Spleen (tissue), 7 donors: ENCODE measurements at regions not wholly inside any gene's neighbourhood (a gene's known extent, or its start where the extent isn't known, plus 50 kb on each side); places are given as distances from the start of the nearest gene placed in this dataset.

ENCODE experiments used
- POLR2A ChIP-seq, 3 donors: fragments of 450-650 bp; IDR thresholded peaks; one replicate each; pipeline ENCODE4 v1.5.1; 2017; ENCODE audit warnings: antibody characterized with exemption in 3 of 3, mild to moderate bottlenecking in 1 of 3
- TF ChIP-seq, protein P1 (sequence below), 11 experiments: fragments of 200-600 bp in 7 of 11; fragments of 450-650 bp in 4 of 11; sonication (generic) in 4 of 11; IDR thresholded peaks in 8 of 11; conservative IDR thresholded peaks in 3 of 11; 1 replicate in 7 of 11; 2 replicates in 4 of 11; pipeline versions ENCODE4 v1.4.0 to v1.8.0; 2016 to 2021; ENCODE audit warnings: antibody characterized with exemption in 11 of 11, inconsistent platforms in 4 of 11, mild to moderate bottlenecking in 1 of 11
- donor health status: DM: no; HTN: no; CAD: no; lungs with moderate emphysema.
- donor health status: DM: no; HTN: no; CAD: no.
- donor health status: DM: no; HTN: no; CAD: no.

- TF ChIP-seq, protein P1, sequence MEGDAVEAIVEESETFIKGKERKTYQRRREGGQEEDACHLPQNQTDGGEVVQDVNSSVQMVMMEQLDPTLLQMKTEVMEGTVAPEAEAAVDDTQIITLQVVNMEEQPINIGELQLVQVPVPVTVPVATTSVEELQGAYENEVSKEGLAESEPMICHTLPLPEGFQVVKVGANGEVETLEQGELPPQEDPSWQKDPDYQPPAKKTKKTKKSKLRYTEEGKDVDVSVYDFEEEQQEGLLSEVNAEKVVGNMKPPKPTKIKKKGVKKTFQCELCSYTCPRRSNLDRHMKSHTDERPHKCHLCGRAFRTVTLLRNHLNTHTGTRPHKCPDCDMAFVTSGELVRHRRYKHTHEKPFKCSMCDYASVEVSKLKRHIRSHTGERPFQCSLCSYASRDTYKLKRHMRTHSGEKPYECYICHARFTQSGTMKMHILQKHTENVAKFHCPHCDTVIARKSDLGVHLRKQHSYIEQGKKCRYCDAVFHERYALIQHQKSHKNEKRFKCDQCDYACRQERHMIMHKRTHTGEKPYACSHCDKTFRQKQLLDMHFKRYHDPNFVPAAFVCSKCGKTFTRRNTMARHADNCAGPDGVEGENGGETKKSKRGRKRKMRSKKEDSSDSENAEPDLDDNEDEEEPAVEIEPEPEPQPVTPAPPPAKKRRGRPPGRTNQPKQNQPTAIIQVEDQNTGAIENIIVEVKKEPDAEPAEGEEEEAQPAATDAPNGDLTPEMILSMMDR (IDR thresholded peaks at IDR 0.05 in 8 of 11, conservative IDR thresholded peaks at IDR 0.05 in 3 of 11): no peak
- TF ChIP-seq POLR2A (IDR thresholded peaks at IDR 0.05): no peak
These were observed 1291.8 kb downstream of the CDH11 start for GRCh38 chr16:63830061-63830460.
